ENCODE measurements at regions not wholly inside any gene's neighbourhood (a gene's known extent, or its start where the extent isn't known, plus 50 kb on each side); places are given as distances from the start of the nearest gene placed in this dataset.

GRCh38 chr4:123484291-123484926 is 87.8 kb downstream of the SPRY1 start:
- TF ChIP-seq POLR2A (IDR thresholded peaks at IDR 0.05) (no peak), CTCF (IDR thresholded peaks at IDR 0.05) (no peak)

Data from esophagus squamous epithelium (tissue), 4 donors.